ENCODE measurements at regions not wholly inside any gene's neighbourhood (a gene's known extent, or its start where the extent isn't known, plus 50 kb on each side); places are given as distances from the start of the nearest gene placed in this dataset.

DNA sequence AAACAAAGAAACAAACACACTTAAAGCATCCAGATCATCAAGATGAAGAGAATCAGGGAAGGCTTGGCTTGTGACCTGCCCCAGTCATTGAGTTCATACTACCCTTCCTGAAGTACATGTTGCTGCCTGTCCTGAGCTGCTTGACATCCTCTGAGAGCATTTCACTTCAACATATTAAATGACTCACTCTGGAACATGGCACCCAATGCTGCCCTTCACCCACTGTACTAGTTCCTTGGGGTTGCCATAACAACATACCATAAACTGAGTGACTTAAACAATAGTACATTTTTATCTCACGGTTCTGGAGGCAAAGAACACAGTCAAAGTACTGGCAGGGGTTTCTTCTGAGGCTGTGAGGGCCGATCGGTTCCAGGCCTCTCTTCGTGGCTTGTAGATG, 371.3 kb downstream of the RNF144A start:
- no peak for TF ChIP-seq CTCF (IDR thresholded peaks at IDR 0.05)
- TF ChIP-seq POLR2A (IDR thresholded peaks at IDR 0.05) = no peak

Data from heart left ventricle (tissue), 13 donors.